ENCODE measurements at regions not wholly inside any gene's neighbourhood (a gene's known extent, or its start where the extent isn't known, plus 50 kb on each side); places are given as distances from the start of the nearest gene placed in this dataset.

- whole genome bisulfite sequencing, 2 donors, result 92 to 97% methylated on average over 1 of the region's 1 CpG
Observed at GRCh38 chr4:19128176-19128575, 1106.6 kb upstream of the LCORL start.

GRCh38 chr4:19126903-19127302, 1105.3 kb upstream of the LCORL start:
- no peak overlapping the region for H3K4me3 ChIP-seq
- no peaks in the 10 kb centered on the region for H3K27me3 ChIP-seq
- H3K36me3 ChIP-seq (ENCODE audit: low read depth, missing control alignments), result no peaks in the 10 kb centered on the region
- WGBS, 2 donors, result 85 to 88% methylated on average over 4 of the region's 4 CpGs
- no peaks in the 10 kb centered on the region for H3K4me1 ChIP-seq
- intact Hi-C loops (cut with DNase I; ENCODE audit: low total_unique reads), result no loop called here
- no peaks in the 10 kb centered on the region for H3K9me3 ChIP-seq
- DNase-seq, result no peak
- TF ChIP-seq POLR2A (IDR thresholded peaks at IDR 0.05), result no peak
- no peak for TF ChIP-seq CTCF (IDR thresholded peaks at IDR 0.05)
- H3K27ac ChIP-seq, result no peak overlapping the region

More at GRCh38 chr4:19128176-19128575, 1106.6 kb upstream of the LCORL start:
- no peak for TF ChIP-seq CTCF (IDR thresholded peaks at IDR 0.05)
- no peak for TF ChIP-seq POLR2A (IDR thresholded peaks at IDR 0.05)
- H3K36me3 ChIP-seq (ENCODE audit: low read depth, missing control alignments), result no peaks in the 10 kb centered on the region
- no peaks in the 10 kb centered on the region for H3K9me3 ChIP-seq
- DNase-seq, result no peak
- no peaks in the 10 kb centered on the region for H3K27me3 ChIP-seq
- H3K4me3 ChIP-seq, result no peak overlapping the region
- H3K4me1 ChIP-seq, result no peaks in the 10 kb centered on the region
- H3K27ac ChIP-seq, result no peak overlapping the region
- intact Hi-C loops (cut with DNase I; ENCODE audit: low total_unique reads), result no loop called here

GRCh38 chr4:19123681-19124080, 1102.1 kb upstream of the LCORL start:
- WGBS, 2 donors, result 76 to 79% methylated on average over 4 of the region's 4 CpGs
- intact Hi-C loops (cut with DNase I; ENCODE audit: low total_unique reads), result no loop called here
- Histone ChIP-seq H3K4me1 (no peaks in the 10 kb centered on the region), H3K4me3 (no peak overlapping the region), H3K36me3 (ENCODE audit: low read depth, missing control alignments) (no peaks in the 10 kb centered on the region), H3K27me3 (no peaks in the 10 kb centered on the region), H3K9me3 (no peaks in the 10 kb centered on the region), H3K27ac (no peak overlapping the region)
- no peak for DNase-seq
- TF ChIP-seq POLR2A (IDR thresholded peaks at IDR 0.05) (no peak), CTCF (IDR thresholded peaks at IDR 0.05) (no peak)

- DNase-seq, result no peak
- no peaks in the 10 kb centered on the region for H3K27me3 ChIP-seq
- H3K9me3 ChIP-seq, result no peaks in the 10 kb centered on the region
- 66 to 77% methylated on average over 3 of the region's 3 CpGs for WGBS, 2 donors
- H3K27ac ChIP-seq, result no peak overlapping the region
- TF ChIP-seq CTCF (IDR thresholded peaks at IDR 0.05) (no peak), POLR2A (IDR thresholded peaks at IDR 0.05) (no peak)
- no peak overlapping the region for H3K4me3 ChIP-seq
- no peaks in the 10 kb centered on the region for H3K36me3 ChIP-seq (ENCODE audit: low read depth, missing control alignments)
- intact Hi-C loops (cut with DNase I; ENCODE audit: low total_unique reads), result no loop called here
- H3K4me1 ChIP-seq, result no peaks in the 10 kb centered on the region
Observed at GRCh38 chr4:19119904-19120560, 1098.5 kb upstream of the LCORL start.

GRCh38 chr4:19117022-19117421, 1095.5 kb upstream of the LCORL start:
- no peak for TF ChIP-seq CTCF (IDR thresholded peaks at IDR 0.05)
- Histone ChIP-seq H3K4me3 (no peak overlapping the region), H3K9me3 (no peaks in the 10 kb centered on the region), H3K27ac (no peak overlapping the region), H3K27me3 (no peaks in the 10 kb centered on the region), H3K4me1 (no peaks in the 10 kb centered on the region), H3K36me3 (ENCODE audit: low read depth, missing control alignments) (no peaks in the 10 kb centered on the region)
- intact Hi-C loops (cut with DNase I; ENCODE audit: low total_unique reads), result no loop called here
- WGBS, 2 donors, result 87 to 88% methylated on average over 2 of the region's 2 CpGs
- no peak for DNase-seq

Data from testis (tissue), 2 donors.